ENCODE measurements at regions not wholly inside any gene's neighbourhood (a gene's known extent, or its start where the extent isn't known, plus 50 kb on each side); places are given as distances from the start of the nearest gene placed in this dataset.

- no peak for DNase-seq (ENCODE audit: low read depth)
Observed at GRCh38 chr1:36743286-36744005, 260.7 kb upstream of the CSF3R start.

GRCh38 chr1:36741066-36741465, 258.4 kb upstream of the CSF3R start:
- no peak for DNase-seq (ENCODE audit: low read depth)

- DNase-seq (ENCODE audit: low read depth) = no peak
Observed at GRCh38 chr1:36740446-36740845, 257.7 kb upstream of the CSF3R start.

GRCh38 chr1:36739703-36740289, 257.1 kb upstream of the CSF3R start:
- no peak for DNase-seq (ENCODE audit: low read depth)

GRCh38 chr1:36738245-36738644, 255.5 kb upstream of the CSF3R start:
- DNase-seq (ENCODE audit: low read depth) = no peak

GRCh38 chr1:36737767-36738166, 255.1 kb upstream of the CSF3R start:
- DNase-seq (ENCODE audit: low read depth) = no peak

GRCh38 chr1:36737038-36737555, 254.4 kb upstream of the CSF3R start:
- DNase-seq (ENCODE audit: low read depth) = no peak

- no peak for DNase-seq (ENCODE audit: low read depth)
Observed at GRCh38 chr1:36735939-36736730, 253.4 kb upstream of the CSF3R start.

GRCh38 chr1:36735436-36735835, 252.7 kb upstream of the CSF3R start:
- no peak for DNase-seq (ENCODE audit: low read depth)

GRCh38 chr1:36734356-36734755, 251.6 kb upstream of the CSF3R start:
- no peak for DNase-seq (ENCODE audit: low read depth)

- DNase-seq (ENCODE audit: low read depth) = no peak
Observed at GRCh38 chr1:36733748-36734147, 251.0 kb upstream of the CSF3R start.

GRCh38 chr1:36732015-36732356, 249.3 kb upstream of the CSF3R start:
- DNase-seq (ENCODE audit: low read depth) = no peak

GRCh38 chr1:36731226-36732014, 248.7 kb upstream of the CSF3R start:
- DNase-seq (ENCODE audit: low read depth) = no peak

GRCh38 chr1:36730599-36730998, 247.9 kb upstream of the CSF3R start:
- DNase-seq (ENCODE audit: low read depth) = no peak

- no peak for DNase-seq (ENCODE audit: low read depth)
Observed at GRCh38 chr1:36729716-36730510, 247.2 kb upstream of the CSF3R start.

- DNase-seq (ENCODE audit: low read depth) = no peak
Observed at GRCh38 chr1:36729289-36729688, 246.6 kb upstream of the CSF3R start.

GRCh38 chr1:36728846-36729245, 246.1 kb upstream of the CSF3R start:
- DNase-seq (ENCODE audit: low read depth) = no peak

- DNase-seq (ENCODE audit: low read depth) = no peak
Observed at GRCh38 chr1:36728051-36728450, 245.3 kb upstream of the CSF3R start.

- DNase-seq (ENCODE audit: low read depth) = no peak
Observed at GRCh38 chr1:36725151-36725550, 242.4 kb upstream of the CSF3R start.

- no peak for DNase-seq (ENCODE audit: low read depth)
Observed at GRCh38 chr1:36723813-36724212, 241.1 kb upstream of the CSF3R start.

GRCh38 chr1:36722871-36723270, 240.2 kb upstream of the CSF3R start:
- no peak for DNase-seq (ENCODE audit: low read depth)

All from stimulated activated CD4-positive, alpha-beta T cell treated with anti-CD3 and anti-CD28 coated beads, Interleukin-2, amount 100 ng/mL, for 4 hours (primary cell).